Neural cell (in vitro differentiated cells): ENCODE measurements at regions not wholly inside any gene's neighbourhood (a gene's known extent, or its start where the extent isn't known, plus 50 kb on each side); places are given as distances from the start of the nearest gene placed in this dataset.

Source experiments
- EZH2 ChIP-seq: fragments of 200-600, 300-800 bp; shearing (Covaris generic), sonication (generic); IDR thresholded peaks from 2 replicates; pipeline ENCODE4 v1.6.1; 2014; ENCODE audit warnings: antibody characterized with exemption, low read length, borderline replicate concordance, mild to moderate bottlenecking; ENCODE audit not compliant: insufficient read depth, poor library complexity, severe bottlenecking
- TF ChIP-seq, protein P1 (sequence below): fragments of 450-650 bp; IDR thresholded peaks from 2 replicates; pipeline ENCODE4 v1.5.1; 2014; ENCODE audit warnings: antibody characterized with exemption, mild to moderate bottlenecking, moderate library complexity; ENCODE audit not compliant: poor library complexity, severe bottlenecking

DNA sequence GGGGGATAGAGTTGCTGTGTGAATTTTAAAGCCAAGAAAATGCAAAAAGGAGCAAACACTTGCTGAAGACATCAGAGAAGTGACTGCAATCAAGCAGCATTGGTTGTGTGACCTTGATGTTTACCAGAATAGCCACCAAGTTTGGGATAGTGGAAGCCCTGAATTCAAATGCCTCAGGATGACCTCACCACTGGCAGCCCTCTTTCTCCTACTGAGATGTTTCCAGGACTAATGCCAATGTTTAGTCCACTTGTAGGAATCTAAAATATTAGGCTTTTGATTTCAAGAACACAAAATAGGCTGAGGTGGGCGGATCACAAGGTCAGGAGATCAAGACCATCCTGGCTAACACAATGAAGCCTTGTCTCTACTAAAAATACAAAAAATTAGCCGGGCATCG is 112.2 kb upstream of the NUDT12 start:
- no peak for TF ChIP-seq EZH2
- TF ChIP-seq, protein P1, sequence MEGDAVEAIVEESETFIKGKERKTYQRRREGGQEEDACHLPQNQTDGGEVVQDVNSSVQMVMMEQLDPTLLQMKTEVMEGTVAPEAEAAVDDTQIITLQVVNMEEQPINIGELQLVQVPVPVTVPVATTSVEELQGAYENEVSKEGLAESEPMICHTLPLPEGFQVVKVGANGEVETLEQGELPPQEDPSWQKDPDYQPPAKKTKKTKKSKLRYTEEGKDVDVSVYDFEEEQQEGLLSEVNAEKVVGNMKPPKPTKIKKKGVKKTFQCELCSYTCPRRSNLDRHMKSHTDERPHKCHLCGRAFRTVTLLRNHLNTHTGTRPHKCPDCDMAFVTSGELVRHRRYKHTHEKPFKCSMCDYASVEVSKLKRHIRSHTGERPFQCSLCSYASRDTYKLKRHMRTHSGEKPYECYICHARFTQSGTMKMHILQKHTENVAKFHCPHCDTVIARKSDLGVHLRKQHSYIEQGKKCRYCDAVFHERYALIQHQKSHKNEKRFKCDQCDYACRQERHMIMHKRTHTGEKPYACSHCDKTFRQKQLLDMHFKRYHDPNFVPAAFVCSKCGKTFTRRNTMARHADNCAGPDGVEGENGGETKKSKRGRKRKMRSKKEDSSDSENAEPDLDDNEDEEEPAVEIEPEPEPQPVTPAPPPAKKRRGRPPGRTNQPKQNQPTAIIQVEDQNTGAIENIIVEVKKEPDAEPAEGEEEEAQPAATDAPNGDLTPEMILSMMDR = no peak
